ENCODE measurements at regions not wholly inside any gene's neighbourhood (a gene's known extent, or its start where the extent isn't known, plus 50 kb on each side); places are given as distances from the start of the nearest gene placed in this dataset.

GRCh38 chr6:144776031-144776819, 491.1 kb downstream of the UTRN start:
- DNase-seq (ENCODE audit: low spot score): no peak
- no peak for TF ChIP-seq CTCF (IDR thresholded peaks at IDR 0.05; ENCODE audit: extremely low read depth, missing control alignments)

- no peak for DNase-seq (ENCODE audit: low spot score)
- no peak for TF ChIP-seq CTCF (IDR thresholded peaks at IDR 0.05; ENCODE audit: extremely low read depth, missing control alignments)
These were observed 492.1 kb downstream of the UTRN start for GRCh38 chr6:144777249-144777648.

GRCh38 chr6:144778056-144778455, 492.9 kb downstream of the UTRN start:
- DNase-seq (ENCODE audit: low spot score): no peak
- no peak for TF ChIP-seq CTCF (IDR thresholded peaks at IDR 0.05; ENCODE audit: extremely low read depth, missing control alignments)

GRCh38 chr6:144778773-144779492, 493.8 kb downstream of the UTRN start:
- TF ChIP-seq CTCF (IDR thresholded peaks at IDR 0.05; ENCODE audit: extremely low read depth, missing control alignments): no peak
- DNase-seq (ENCODE audit: low spot score): peak; percentile 5

- no peak for DNase-seq (ENCODE audit: low spot score)
- no peak for TF ChIP-seq CTCF (IDR thresholded peaks at IDR 0.05; ENCODE audit: extremely low read depth, missing control alignments)
These were observed 496.7 kb downstream of the UTRN start for GRCh38 chr6:144781836-144782235.

GRCh38 chr6:144782634-144783033, 497.5 kb downstream of the UTRN start:
- TF ChIP-seq CTCF (IDR thresholded peaks at IDR 0.05; ENCODE audit: extremely low read depth, missing control alignments): no peak
- no peak for DNase-seq (ENCODE audit: low spot score)

GRCh38 chr6:144785056-144785455, 499.9 kb downstream of the UTRN start:
- no peak for DNase-seq (ENCODE audit: low spot score)
- no peak for TF ChIP-seq CTCF (IDR thresholded peaks at IDR 0.05; ENCODE audit: extremely low read depth, missing control alignments)

Measured in GM20000 (cell line).